Ascending aorta (tissue), 2 donors: ENCODE measurements at regions not wholly inside any gene's neighbourhood (a gene's known extent, or its start where the extent isn't known, plus 50 kb on each side); places are given as distances from the start of the nearest gene placed in this dataset.

Experiments used
- DNase-seq, 2 donors: peaks; one replicate each; pipeline ENCODE4 v3.0.0-alpha.2; 2019; ENCODE audit warnings: low spot score in 2 of 2
- H3K27ac ChIP-seq, 2 donors: fragments of 200-600 bp; sonication (generic); one replicate each; pipeline ENCODE4 v1.5.1; 2016 to 2017; ENCODE audit warnings: mild to moderate bottlenecking in 1 of 2
- H3K27me3 ChIP-seq: fragments of 200-600 bp; sonication (generic); one replicate; pipeline ENCODE4 v1.5.1; 2017
- H3K36me3 ChIP-seq, 2 donors: fragments of 200-600 bp; sonication (generic); one replicate each; pipeline ENCODE4 v1.5.1; 2016
- H3K4me1 ChIP-seq, 2 donors: fragments of 200-600 bp; sonication (generic); one replicate each; pipeline ENCODE4 v1.5.1; 2016 to 2017; ENCODE audit warnings: mild to moderate bottlenecking in 1 of 2
- H3K4me3 ChIP-seq, 2 donors: fragments of 200-600 bp; sonication (generic); one replicate each; pipeline ENCODE4 v1.5.1; 2016 to 2017; ENCODE audit warnings: mild to moderate bottlenecking in 1 of 2
- H3K9me3 ChIP-seq, 2 donors: fragments of 200-600 bp; sonication (generic); one replicate each; pipeline ENCODE4 v1.5.1; 2016
- CTCF ChIP-seq, 3 experiments: fragments of 200-600 bp in 2 of 3; fragments of 450-650 bp in 1 of 3; sonication (generic) in 2 of 3; IDR thresholded peaks; one replicate each; pipeline ENCODE4 v1.5.1; 2016 to 2019; ENCODE audit warnings: antibody characterized with exemption in 3 of 3, mild to moderate bottlenecking in 1 of 3, moderate library complexity in 1 of 3
- intact Hi-C: fragments of 100-400 bp; cut with DNase I; formaldehyde crosslinking; loops from one replicate; pipeline ENCODE4 v1.15.1; 2023

GRCh38 chr10:121069061-121069850, 218.1 kb downstream of the WDR11 start:
- Histone ChIP-seq H3K27ac (no peak overlapping the region), H3K4me3 (no peak overlapping the region), H3K36me3 (no peaks in the 10 kb centered on the region), H3K27me3 (no peaks in the 10 kb centered on the region), H3K4me1 (no peaks in the 10 kb centered on the region), H3K9me3 (no peaks in the 10 kb centered on the region)
- no peak for TF ChIP-seq CTCF (IDR thresholded peaks at IDR 0.05)
- no peak for DNase-seq
- intact Hi-C loops: no loop called here

GRCh38 chr10:121070275-121071070, 219.3 kb downstream of the WDR11 start:
- H3K4me3 ChIP-seq: no peak overlapping the region
- no peaks in the 10 kb centered on the region for H3K36me3 ChIP-seq
- H3K27ac ChIP-seq: no peak overlapping the region
- intact Hi-C loops: no loop called here
- no peaks in the 10 kb centered on the region for H3K9me3 ChIP-seq
- no peaks in the 10 kb centered on the region for H3K27me3 ChIP-seq
- H3K4me1 ChIP-seq: no peaks in the 10 kb centered on the region
- no peak for DNase-seq
- no peak for TF ChIP-seq CTCF (IDR thresholded peaks at IDR 0.05)

- no peak for TF ChIP-seq CTCF (IDR thresholded peaks at IDR 0.05)
- intact Hi-C loops: no loop called here
Observed at GRCh38 chr10:121071901-121072300, 220.7 kb downstream of the WDR11 start.

GRCh38 chr10:121073728-121074127, 222.6 kb downstream of the WDR11 start:
- TF ChIP-seq CTCF (IDR thresholded peaks at IDR 0.05): no peak
- no peak for DNase-seq
- Histone ChIP-seq H3K9me3 (no peaks in the 10 kb centered on the region), H3K36me3 (no peaks in the 10 kb centered on the region), H3K4me1 (no peaks in the 10 kb centered on the region), H3K4me3 (no peak overlapping the region), H3K27ac (no peak overlapping the region), H3K27me3 (no peaks in the 10 kb centered on the region)
- intact Hi-C loops: no loop called here

More at GRCh38 chr10:121071901-121072300, 220.7 kb downstream of the WDR11 start:
- no peaks in the 10 kb centered on the region for H3K4me1 ChIP-seq
- H3K4me3 ChIP-seq: no peak overlapping the region
- H3K27me3 ChIP-seq: no peaks in the 10 kb centered on the region
- no peaks in the 10 kb centered on the region for H3K36me3 ChIP-seq
- DNase-seq: no peak
- H3K27ac ChIP-seq: no peak overlapping the region
- H3K9me3 ChIP-seq: no peaks in the 10 kb centered on the region

GRCh38 chr10:121076776-121077715, 225.9 kb downstream of the WDR11 start:
- Histone ChIP-seq H3K4me3 (no peak overlapping the region), H3K4me1 (no peaks in the 10 kb centered on the region), H3K36me3 (no peaks in the 10 kb centered on the region), H3K9me3 (no peaks in the 10 kb centered on the region), H3K27ac (no peak overlapping the region), H3K27me3 (no peaks in the 10 kb centered on the region)
- no peak for TF ChIP-seq CTCF (IDR thresholded peaks at IDR 0.05)
- intact Hi-C loops: no loop called here
- no peak for DNase-seq
